ENCODE measurements at regions not wholly inside any gene's neighbourhood (a gene's known extent, or its start where the extent isn't known, plus 50 kb on each side); places are given as distances from the start of the nearest gene placed in this dataset.
"Not testable (repeated sequence)": the region's sequence is repeated elsewhere in the genome, so short reads cannot be mapped to it uniquely, and the experiment has no call there.

- DNase-seq: no peak
Measured at GRCh38 chr15:81763304-81763703, 282.5 kb downstream of the MEX3B start.

- no peak for DNase-seq
Measured at GRCh38 chr15:81760686-81761085, 285.1 kb downstream of the MEX3B start.

- DNase-seq: no peak
Measured at GRCh38 chr15:81758818-81759284, 287.0 kb downstream of the MEX3B start.

GRCh38 chr15:81755626-81756025 lies 290.2 kb downstream of the MEX3B start:
- DNase-seq: no peak

GRCh38 chr15:81754078-81754477 lies 291.7 kb downstream of the MEX3B start:
- no peak for DNase-seq

- no peak for DNase-seq
Measured at GRCh38 chr15:81752974-81753373, 292.8 kb downstream of the MEX3B start.

- DNase-seq: peak; percentile 78
Measured at GRCh38 chr15:81752546-81752942, 293.3 kb downstream of the MEX3B start.

GRCh38 chr15:81751816-81752545 lies 293.8 kb downstream of the MEX3B start:
- DNase-seq: no peak

- DNase-seq: no peak
Measured at GRCh38 chr15:81751256-81751655, 294.6 kb downstream of the MEX3B start.

- peak; percentile 26 for DNase-seq
Measured at GRCh38 chr15:81749716-81750375, 296.0 kb downstream of the MEX3B start.

- DNase-seq: no peak
Measured at GRCh38 chr15:81747482-81747881, 298.3 kb downstream of the MEX3B start.

GRCh38 chr15:81747026-81747425 lies 298.8 kb downstream of the MEX3B start:
- no peak for DNase-seq

GRCh38 chr15:81744364-81744763 lies 301.5 kb downstream of the MEX3B start:
- DNase-seq: no peak

- no peak for DNase-seq
Measured at GRCh38 chr15:81740416-81740815, 305.4 kb downstream of the MEX3B start.

- no peak for DNase-seq
Measured at GRCh38 chr15:81729340-81729739, 316.5 kb downstream of the MEX3B start.

- no peak for DNase-seq
Measured at GRCh38 chr15:81728726-81729125, 317.1 kb downstream of the MEX3B start.

GRCh38 chr15:81725590-81725989 lies 320.2 kb downstream of the MEX3B start:
- DNase-seq: no peak

GRCh38 chr15:81724536-81724935 lies 321.3 kb downstream of the MEX3B start:
- DNase-seq: no peak

- DNase-seq: no peak
Measured at GRCh38 chr15:81723701-81724100, 322.1 kb downstream of the MEX3B start.

GRCh38 chr15:81723113-81723651 lies 322.6 kb downstream of the MEX3B start:
- no peak for DNase-seq

GRCh38 chr15:81716468-81716867 lies 329.4 kb downstream of the MEX3B start:
- DNase-seq: not testable (repeated sequence)

- DNase-seq: no peak
Measured at GRCh38 chr15:81710328-81710727, 335.5 kb downstream of the MEX3B start.

GRCh38 chr15:81706816-81707346 lies 332.9 kb upstream of the TMC3 start:
- not testable (repeated sequence) for DNase-seq

GRCh38 chr15:81705727-81706126 lies 331.7 kb upstream of the TMC3 start:
- not testable (repeated sequence) for DNase-seq

Data from NCI-H1105 (cell line).